GM18909 (cell line): ENCODE measurements at regions not wholly inside any gene's neighbourhood (a gene's known extent, or its start where the extent isn't known, plus 50 kb on each side); places are given as distances from the start of the nearest gene placed in this dataset.

Experiments used
- ATAC-seq: cut with Tn5 transposase; IDR thresholded peaks from one replicate; pipeline ENCODE4 v1.9.1; 2021; ENCODE audit warnings: mild to moderate bottlenecking; ENCODE audit not compliant: unreplicated experiment, poor library complexity

- ATAC-seq = no peak
Measured at GRCh38 chr18:2050702-2051201, 520.6 kb downstream of the METTL4 start.

GRCh38 chr18:2053490-2054089 lies 517.7 kb downstream of the METTL4 start:
- no peak for ATAC-seq

- ATAC-seq = no peak
Measured at GRCh38 chr18:2059336-2059735, 512.0 kb downstream of the METTL4 start.

- ATAC-seq = no peak
Measured at GRCh38 chr18:2060086-2060485, 511.2 kb downstream of the METTL4 start.

- ATAC-seq = no peak
Measured at GRCh38 chr18:2070631-2071030, 500.7 kb downstream of the METTL4 start.

- ATAC-seq = no peak
Measured at GRCh38 chr18:2075499-2075898, 495.8 kb downstream of the METTL4 start.

- ATAC-seq = no peak
Measured at GRCh38 chr18:2082676-2083075, 488.6 kb downstream of the METTL4 start.

- peak; percentile 55 for ATAC-seq
Measured at GRCh38 chr18:2083691-2084090, 487.6 kb downstream of the METTL4 start.

- ATAC-seq = no peak
Measured at GRCh38 chr18:2086439-2086838, 484.9 kb downstream of the METTL4 start.

- no peak for ATAC-seq
Measured at GRCh38 chr18:2087877-2088673, 483.2 kb downstream of the METTL4 start.

- ATAC-seq = no peak
Measured at GRCh38 chr18:2089396-2089795, 481.9 kb downstream of the METTL4 start.

GRCh38 chr18:2091937-2092336 lies 479.4 kb downstream of the METTL4 start:
- no peak for ATAC-seq

- ATAC-seq = no peak
Measured at GRCh38 chr18:2096551-2096950, 474.8 kb downstream of the METTL4 start.

GRCh38 chr18:2100694-2101213 lies 470.6 kb downstream of the METTL4 start:
- no peak for ATAC-seq

GRCh38 chr18:2102022-2102421 lies 469.3 kb downstream of the METTL4 start:
- peak; percentile 78 for ATAC-seq

GRCh38 chr18:2103299-2103698 lies 468.0 kb downstream of the METTL4 start:
- ATAC-seq = no peak

- peak; percentile 82 for ATAC-seq
Measured at GRCh38 chr18:2104620-2105462, 466.5 kb downstream of the METTL4 start.

- ATAC-seq = no peak
Measured at GRCh38 chr18:2108591-2108990, 462.7 kb downstream of the METTL4 start.

GRCh38 chr18:2111456-2111855 lies 459.8 kb downstream of the METTL4 start:
- ATAC-seq = no peak

GRCh38 chr18:2112435-2113045 lies 458.8 kb downstream of the METTL4 start:
- no peak for ATAC-seq
